CD4-positive, alpha-beta T cell (primary cell): ENCODE measurements at regions not wholly inside any gene's neighbourhood (a gene's known extent, or its start where the extent isn't known, plus 50 kb on each side); places are given as distances from the start of the nearest gene placed in this dataset.

Experiments used
- ATAC-seq: fragments of 200-7000 bp; cut with Tn5 transposase; one replicate; pipeline ENCODE4 v1.10.0; 2022; ENCODE audit warnings: mild to moderate bottlenecking; ENCODE audit not compliant: poor library complexity
- CTCF ChIA-PET: fragments of 350-600 bp; sonication (Branson Sonifier 250); formaldehyde crosslinking; loops from one replicate; lab custom pipeline; 2021; ENCODE audit warnings: antibody characterized with exemption, inconsistent platforms; lab: Charles Lee
- POLR2A ChIA-PET: fragments of 350-600 bp; sonication (Branson Sonifier 250); formaldehyde crosslinking; loops from one replicate; lab custom pipeline; 2021; ENCODE audit warnings: antibody characterized with exemption, inconsistent platforms; lab: Charles Lee
- DNase-seq, 14 experiments: peaks; one replicate each; pipeline ENCODE4 v3.0.0-alpha.2; 2013 to 2020; ENCODE audit warnings: mixed read lengths in 2 of 14
- H3K27ac ChIP-seq, 2 donors: one replicate each; pipeline versions ENCODE4 v1.5.1 to v1.7.0; 2013; ENCODE audit warnings: low read length in 2 of 2, low read depth in 1 of 2, mild to moderate bottlenecking in 1 of 2
- H3K27me3 ChIP-seq, 2 experiments: 1 replicate in 1 of 2; 2 replicates in 1 of 2; pipeline versions ENCODE4 v1.6.1 to v1.7.0; 2013; ENCODE audit warnings: low read length in 2 of 2, control low read depth in 1 of 2, mild to moderate bottlenecking in 1 of 2, moderate library complexity in 1 of 2; ENCODE audit not compliant: insufficient read depth in 2 of 2, control insufficient read depth in 1 of 2
- H3K36me3 ChIP-seq: one replicate; pipeline ENCODE4 v1.6.1; 2013; ENCODE audit warnings: low read length, control low read depth; ENCODE audit not compliant: insufficient read depth
- H3K4me1 ChIP-seq: one replicate; pipeline ENCODE4 v1.6.1; 2013; ENCODE audit warnings: low read length, control low read depth; ENCODE audit not compliant: insufficient read depth
- H3K4me3 ChIP-seq: one replicate; pipeline ENCODE4 v1.5.1; 2013; ENCODE audit warnings: mild to moderate bottlenecking, low read length, moderate library complexity
- H3K9me3 ChIP-seq, 2 experiments: 1 replicate in 1 of 2; 2 replicates in 1 of 2; pipeline versions ENCODE4 v1.6.1 to v1.7.0; 2013; ENCODE audit warnings: low read length in 2 of 2, mild to moderate bottlenecking in 2 of 2, control low read depth in 1 of 2, moderate library complexity in 1 of 2; ENCODE audit not compliant: control insufficient read depth in 1 of 2, insufficient read depth in 1 of 2
- H3K27ac Mint-ChIP-seq: one replicate; pipeline ENCODE4 v1.8.0; 2020; ENCODE audit warnings: mixed read lengths
- H3K27me3 Mint-ChIP-seq: one replicate; pipeline ENCODE4 v1.8.0; 2021; ENCODE audit warnings: mixed read lengths
- H3K36me3 Mint-ChIP-seq: one replicate; pipeline ENCODE4 v1.8.0; 2021; ENCODE audit warnings: low read depth, mixed read lengths
- H3K4me1 Mint-ChIP-seq: one replicate; pipeline ENCODE4 v1.8.0; 2021; ENCODE audit warnings: low read depth, mixed read lengths
- H3K4me3 Mint-ChIP-seq: one replicate; pipeline ENCODE4 v1.8.0; 2020; ENCODE audit warnings: mild to moderate bottlenecking, mixed read lengths
- H3K9me3 Mint-ChIP-seq: one replicate; pipeline ENCODE4 v1.8.0; 2020; ENCODE audit warnings: mixed read lengths
- CTCF ChIP-seq: fragments of 200-600 bp; IDR thresholded peaks from one replicate; pipeline ENCODE4 v1.8.0; 2022; ENCODE audit warnings: antibody characterized with exemption, mild to moderate bottlenecking
- intact Hi-C, 2 experiments: fragments of 100-400 bp; cut with DNase I in 1 of 2; cut with micrococcal nuclease in 1 of 2; formaldehyde crosslinking; loops; one replicate each; pipeline versions ENCODE4 v1.15.1 to v1.9.0; 2023 to 2025; cut with DNase I, micrococcal nuclease

- Mint-ChIP-seq H3K4me3 (no peak overlapping the region), H3K9me3 (peaks cover 3% of the 10 kb centered on the region), H3K4me1 (no peaks in the 10 kb centered on the region), H3K27me3 (no peaks in the 10 kb centered on the region), H3K36me3 (no peaks in the 10 kb centered on the region), H3K27ac (no peak overlapping the region)
- no peak for DNase-seq
- intact Hi-C loops: no loop called here
- no peak for TF ChIP-seq CTCF
- ChIA-PET CTCF (no interaction called here), POLR2A (no interaction called here)
- Histone ChIP-seq H3K9me3 (no peaks in the 10 kb centered on the region), H3K27me3 (peaks cover 0 to 5% of the 10 kb centered on the region in 2 experiments), H3K36me3 (no peaks in the 10 kb centered on the region), H3K4me3 (no peak overlapping the region), H3K4me1 (no peaks in the 10 kb centered on the region), H3K27ac (no peak overlapping the region)
- no peak for ATAC-seq
Measured at GRCh38 chr10:33454554-33454953, 120.1 kb upstream of the NRP1 start.

- Histone ChIP-seq H3K27ac (no peak overlapping the region), H3K9me3 (no peaks in the 10 kb centered on the region), H3K27me3 (peaks cover 6 to 11% of the 10 kb centered on the region in 2 experiments), H3K4me1 (no peaks in the 10 kb centered on the region), H3K4me3 (no peak overlapping the region), H3K36me3 (no peaks in the 10 kb centered on the region)
- intact Hi-C loops: no loop called here
- ChIA-PET CTCF (interaction anchor here (1.0 kb wide), 1 partner anchor 34 kb away, joined by 4 read pairs; no protein-coding TSS in a partner anchor), POLR2A (no interaction called here)
- no peak overlapping the region for H3K4me3 Mint-ChIP-seq
- H3K4me1 Mint-ChIP-seq: no peaks in the 10 kb centered on the region
- no peak for TF ChIP-seq CTCF
- H3K9me3 Mint-ChIP-seq: peaks cover 3% of the 10 kb centered on the region
- ATAC-seq (no peak), DNase-seq (no peak)
- no peak overlapping the region for H3K27ac Mint-ChIP-seq
- no peaks in the 10 kb centered on the region for H3K27me3 Mint-ChIP-seq
- H3K36me3 Mint-ChIP-seq: no peaks in the 10 kb centered on the region
Measured at GRCh38 chr10:33453081-33454025, 118.9 kb upstream of the NRP1 start.

- intact Hi-C loops: no loop called here
- H3K9me3 Mint-ChIP-seq: peaks cover 3% of the 10 kb centered on the region
- no peaks in the 10 kb centered on the region for H3K9me3 ChIP-seq
- H3K27ac Mint-ChIP-seq: no peak overlapping the region
- H3K36me3 ChIP-seq: no peaks in the 10 kb centered on the region
- H3K4me3 Mint-ChIP-seq: no peak overlapping the region
- ATAC-seq (no peak), DNase-seq (no peak)
- ChIA-PET POLR2A (no interaction called here), CTCF (interaction anchor here (0.6 kb wide), 1 partner anchor 845 kb away, joined by 3 read pairs; no protein-coding TSS in a partner anchor)
- H3K27ac ChIP-seq: no peak overlapping the region
- no peak overlapping the region for H3K4me3 ChIP-seq
- H3K4me1 Mint-ChIP-seq: no peaks in the 10 kb centered on the region
- peaks cover 11 to 15% of the 10 kb centered on the region in 2 experiments for H3K27me3 ChIP-seq
- H3K27me3 Mint-ChIP-seq: peaks cover 5% of the 10 kb centered on the region
- no peaks in the 10 kb centered on the region for H3K4me1 ChIP-seq
- H3K36me3 Mint-ChIP-seq: no peaks in the 10 kb centered on the region
- no peak for TF ChIP-seq CTCF
Measured at GRCh38 chr10:33448421-33449140, 114.1 kb upstream of the NRP1 start.
